HS-5 (cell line): ENCODE measurements at regions not wholly inside any gene's neighbourhood (a gene's known extent, or its start where the extent isn't known, plus 50 kb on each side); places are given as distances from the start of the nearest gene placed in this dataset.
"Not testable (repeated sequence)": the region's sequence is repeated elsewhere in the genome, so short reads cannot be mapped to it uniquely, and the experiment has no call there.

Experiments
- DNase-seq: peaks from one replicate; pipeline ENCODE4 v3.0.0-alpha.2; 2012; ENCODE audit warnings: low read depth

- no peak for DNase-seq
Observed at GRCh38 chr5:117800261-117800660, 1188.1 kb downstream of the DTWD2 start.

GRCh38 chr5:117794847-117795246 lies 1193.5 kb downstream of the DTWD2 start:
- no peak for DNase-seq

- no peak for DNase-seq
Observed at GRCh38 chr5:117793963-117794362, 1194.4 kb downstream of the DTWD2 start.

GRCh38 chr5:117792476-117792875 lies 1195.9 kb downstream of the DTWD2 start:
- no peak for DNase-seq

GRCh38 chr5:117788596-117788995 lies 1199.8 kb downstream of the DTWD2 start:
- DNase-seq = no peak

- no peak for DNase-seq
Observed at GRCh38 chr5:117779171-117779570, 1204.5 kb upstream of the SEMA6A start.

- no peak for DNase-seq
Observed at GRCh38 chr5:117776977-117777376, 1202.4 kb upstream of the SEMA6A start.

- no peak for DNase-seq
Observed at GRCh38 chr5:117769877-117770276, 1195.3 kb upstream of the SEMA6A start.

GRCh38 chr5:117763271-117763670 lies 1188.6 kb upstream of the SEMA6A start:
- no peak for DNase-seq

GRCh38 chr5:117761186-117761585 lies 1186.6 kb upstream of the SEMA6A start:
- DNase-seq = no peak

- no peak for DNase-seq
Observed at GRCh38 chr5:117759849-117760499, 1185.4 kb upstream of the SEMA6A start.

- DNase-seq = no peak
Observed at GRCh38 chr5:117752403-117752802, 1177.8 kb upstream of the SEMA6A start.

GRCh38 chr5:117748336-117748735 lies 1173.7 kb upstream of the SEMA6A start:
- no peak for DNase-seq

GRCh38 chr5:117743337-117743736 lies 1168.7 kb upstream of the SEMA6A start:
- DNase-seq = no peak

GRCh38 chr5:117741655-117742206 lies 1167.1 kb upstream of the SEMA6A start:
- DNase-seq = no peak

- no peak for DNase-seq
Observed at GRCh38 chr5:117740268-117740667, 1165.6 kb upstream of the SEMA6A start.

GRCh38 chr5:117738571-117738970 lies 1163.9 kb upstream of the SEMA6A start:
- DNase-seq = no peak

GRCh38 chr5:117736698-117737097 lies 1162.1 kb upstream of the SEMA6A start:
- no peak for DNase-seq

- no peak for DNase-seq
Observed at GRCh38 chr5:117734056-117734455, 1159.4 kb upstream of the SEMA6A start.

- no peak for DNase-seq
Observed at GRCh38 chr5:117733051-117733450, 1158.4 kb upstream of the SEMA6A start.

- DNase-seq = no peak
Observed at GRCh38 chr5:117732264-117732663, 1157.6 kb upstream of the SEMA6A start.

GRCh38 chr5:117731446-117731845 lies 1156.8 kb upstream of the SEMA6A start:
- no peak for DNase-seq

- DNase-seq = not testable (repeated sequence)
Observed at GRCh38 chr5:117720784-117721183, 1146.2 kb upstream of the SEMA6A start.

- no peak for DNase-seq
Observed at GRCh38 chr5:117719413-117719812, 1144.8 kb upstream of the SEMA6A start.
